Esophagus muscularis mucosa (tissue), 4 donors: ENCODE measurements at regions not wholly inside any gene's neighbourhood (a gene's known extent, or its start where the extent isn't known, plus 50 kb on each side); places are given as distances from the start of the nearest gene placed in this dataset.

Experiments used
- DNase-seq: peaks from one replicate; pipeline ENCODE4 v3.0.0-alpha.2; 2017; ENCODE audit errors: extremely low spot score
- H3K27ac ChIP-seq, 4 donors: fragments of 200-600 bp; sonication (generic); replicated peaks in 1 of 4; 1 replicate in 3 of 4; 2 replicates in 1 of 4; pipeline ENCODE4 v1.5.1; 2016 to 2019; ENCODE audit warnings: mild to moderate bottlenecking in 1 of 4
- H3K27me3 ChIP-seq, 4 donors: fragments of 200-600 bp; sonication (generic); one replicate each; pipeline versions ENCODE4 v1.5.1 to v1.6.0; 2016 to 2019
- H3K36me3 ChIP-seq, 4 donors: fragments of 200-600 bp; sonication (generic); one replicate each; pipeline ENCODE4 v1.5.1; 2016 to 2019
- H3K4me1 ChIP-seq, 4 donors: fragments of 200-600 bp; sonication (generic); one replicate each; pipeline ENCODE4 v1.5.1; 2016 to 2019
- H3K4me3 ChIP-seq, 4 donors: fragments of 200-600 bp; sonication (generic); 1 replicate in 2 of 4; 2 replicates in 2 of 4; pipeline ENCODE4 v1.5.1; 2016 to 2019; ENCODE audit warnings: mild to moderate bottlenecking in 4 of 4, moderate library complexity in 1 of 4
- H3K9me3 ChIP-seq, 4 donors: fragments of 200-600 bp; sonication (generic); 1 replicate in 3 of 4; 2 replicates in 1 of 4; pipeline ENCODE4 v1.5.1; 2016 to 2019
- EP300 ChIP-seq: sonication (generic); formaldehyde crosslinking; IDR thresholded peaks from one replicate; pipeline ENCODE4 v1.6.1; 2017; ENCODE audit warnings: antibody characterized with exemption
- POLR2A ChIP-seq: fragments of 450-650 bp; IDR thresholded peaks from one replicate; pipeline ENCODE4 v1.6.1; 2017; ENCODE audit warnings: antibody characterized with exemption, moderate library complexity, mild to moderate bottlenecking, low read depth
- POLR2AphosphoS5 ChIP-seq, 2 donors: sonication (generic); formaldehyde crosslinking; IDR thresholded peaks; one replicate each; pipeline ENCODE4 v1.6.1; 2017; ENCODE audit warnings: antibody characterized with exemption in 2 of 2
- WGBS: methylation state at CpG from one replicate; pipeline ENCODE4 v1.1.5; 2018; 5-methylcytosine and 5-hydroxymethylcytosine counted together
- intact Hi-C: fragments of 100-400 bp; cut with DNase I; formaldehyde crosslinking; loops from one replicate; pipeline ENCODE4 v1.15.1; 2023
- TF ChIP-seq, protein P1 (sequence below), 3 experiments: fragments of 200-600 bp in 2 of 3; fragments of 450-650 bp in 1 of 3; sonication (generic) in 2 of 3; IDR thresholded peaks; one replicate each; pipeline ENCODE4 v1.5.1; 2017 to 2019; ENCODE audit warnings: antibody characterized with exemption in 3 of 3, mild to moderate bottlenecking in 2 of 3, moderate library complexity in 1 of 3

DNA sequence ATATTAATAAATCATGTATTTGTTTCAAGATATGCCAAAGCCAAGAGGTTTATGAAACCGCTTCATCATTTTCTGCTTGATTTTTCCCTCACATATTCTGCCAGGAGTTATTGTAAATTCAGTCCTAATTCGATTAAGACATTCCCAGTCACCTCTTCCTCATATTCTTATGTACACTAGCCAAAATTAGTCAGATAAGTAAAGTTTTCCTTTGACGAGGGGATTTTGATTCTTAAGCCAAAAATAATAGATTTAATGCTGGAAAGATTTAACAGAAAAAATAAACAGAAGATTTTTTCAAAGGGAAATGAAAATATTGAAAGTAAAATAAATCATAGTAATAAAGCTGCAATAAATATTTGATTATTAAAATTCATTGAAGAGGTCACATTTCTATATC is 51.0 kb upstream of the VEGFC start:
- TF ChIP-seq EP300 (no peak), POLR2A (no peak)
- no peaks in the 10 kb centered on the region for H3K36me3 ChIP-seq
- no peaks in the 10 kb centered on the region for H3K4me1 ChIP-seq
- H3K4me3 ChIP-seq, result no peak overlapping the region
- intact Hi-C loops, result no loop called here
- H3K9me3 ChIP-seq, result no peaks in the 10 kb centered on the region
- no peak for DNase-seq
- no peaks in the 10 kb centered on the region for H3K27me3 ChIP-seq
- no peak overlapping the region for H3K27ac ChIP-seq
- 51% methylated on average over 3 of the region's 3 CpGs for WGBS

DNA sequence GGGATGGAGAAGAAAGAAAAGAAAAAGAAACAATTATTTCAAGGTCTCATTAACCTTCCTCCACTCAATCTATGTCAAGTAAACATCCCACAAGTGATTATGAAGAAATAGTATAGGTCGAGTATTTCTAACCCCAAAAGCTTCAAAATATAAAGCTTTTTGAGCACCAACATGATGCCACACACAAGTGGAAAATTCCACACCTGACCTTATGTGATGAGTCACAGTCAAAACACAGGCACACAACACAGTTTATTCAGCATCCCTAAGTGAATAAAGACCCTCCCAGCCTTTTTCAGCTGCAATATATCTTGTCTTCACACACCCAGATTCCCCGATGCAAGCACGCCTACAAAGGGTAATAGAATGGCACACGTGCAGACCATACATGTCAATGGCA is 51.7 kb upstream of the VEGFC start:
- intact Hi-C loops, result no loop called here
- no peaks in the 10 kb centered on the region for H3K4me1 ChIP-seq
- H3K4me3 ChIP-seq, result no peak overlapping the region
- DNase-seq, result no peak
- no peak overlapping the region for H3K27ac ChIP-seq
- H3K27me3 ChIP-seq, result no peaks in the 10 kb centered on the region
- H3K36me3 ChIP-seq, result no peaks in the 10 kb centered on the region
- WGBS, result 94% methylated on average over 4 of the region's 4 CpGs
- no peak for TF ChIP-seq POLR2AphosphoS5 (IDR thresholded peaks at IDR 0.05)
- no peak for TF ChIP-seq EP300
- TF ChIP-seq, protein P1, sequence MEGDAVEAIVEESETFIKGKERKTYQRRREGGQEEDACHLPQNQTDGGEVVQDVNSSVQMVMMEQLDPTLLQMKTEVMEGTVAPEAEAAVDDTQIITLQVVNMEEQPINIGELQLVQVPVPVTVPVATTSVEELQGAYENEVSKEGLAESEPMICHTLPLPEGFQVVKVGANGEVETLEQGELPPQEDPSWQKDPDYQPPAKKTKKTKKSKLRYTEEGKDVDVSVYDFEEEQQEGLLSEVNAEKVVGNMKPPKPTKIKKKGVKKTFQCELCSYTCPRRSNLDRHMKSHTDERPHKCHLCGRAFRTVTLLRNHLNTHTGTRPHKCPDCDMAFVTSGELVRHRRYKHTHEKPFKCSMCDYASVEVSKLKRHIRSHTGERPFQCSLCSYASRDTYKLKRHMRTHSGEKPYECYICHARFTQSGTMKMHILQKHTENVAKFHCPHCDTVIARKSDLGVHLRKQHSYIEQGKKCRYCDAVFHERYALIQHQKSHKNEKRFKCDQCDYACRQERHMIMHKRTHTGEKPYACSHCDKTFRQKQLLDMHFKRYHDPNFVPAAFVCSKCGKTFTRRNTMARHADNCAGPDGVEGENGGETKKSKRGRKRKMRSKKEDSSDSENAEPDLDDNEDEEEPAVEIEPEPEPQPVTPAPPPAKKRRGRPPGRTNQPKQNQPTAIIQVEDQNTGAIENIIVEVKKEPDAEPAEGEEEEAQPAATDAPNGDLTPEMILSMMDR (IDR thresholded peaks at IDR 0.05), result no peak
- TF ChIP-seq POLR2A, result no peak
- no peaks in the 10 kb centered on the region for H3K9me3 ChIP-seq

- Histone ChIP-seq H3K27me3 (no peaks in the 10 kb centered on the region), H3K4me1 (no peaks in the 10 kb centered on the region), H3K36me3 (no peaks in the 10 kb centered on the region), H3K4me3 (no peak overlapping the region), H3K9me3 (no peaks in the 10 kb centered on the region), H3K27ac (no peak overlapping the region)
- no peak for TF ChIP-seq POLR2AphosphoS5 (IDR thresholded peaks at IDR 0.05)
- no peak for TF ChIP-seq POLR2A
- TF ChIP-seq, protein P1 (IDR thresholded peaks at IDR 0.05), result no peak
- TF ChIP-seq EP300, result no peak
- DNase-seq, result no peak
- intact Hi-C loops, result no loop called here
- WGBS, result 82% methylated on average over 2 of the region's 2 CpGs
Measured at GRCh38 chr4:176845636-176846035, 52.9 kb upstream of the VEGFC start.

DNA sequence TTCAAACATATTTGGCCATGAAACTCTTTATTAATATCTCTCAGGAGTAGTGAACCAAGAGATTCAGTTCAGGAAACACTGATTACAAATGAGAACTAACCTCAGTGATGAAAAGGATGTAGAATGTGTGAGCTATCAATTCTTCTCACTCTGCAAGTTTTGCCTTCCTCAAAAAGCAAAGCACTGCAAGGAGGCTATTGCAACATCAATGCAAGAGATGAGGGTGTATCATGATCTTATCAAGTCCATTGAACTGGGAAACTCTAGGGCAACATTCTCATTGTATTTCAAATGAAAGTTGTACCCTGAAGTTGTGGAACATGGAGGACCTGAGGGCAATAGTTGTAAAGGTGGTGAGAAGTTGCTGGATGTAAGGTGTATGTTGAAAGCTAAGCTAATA is 56.4 kb upstream of the VEGFC start:
- no peak for DNase-seq
- Histone ChIP-seq H3K27ac (no peak overlapping the region), H3K9me3 (no peaks in the 10 kb centered on the region), H3K4me1 (no peaks in the 10 kb centered on the region), H3K27me3 (no peaks in the 10 kb centered on the region), H3K4me3 (no peak overlapping the region), H3K36me3 (no peaks in the 10 kb centered on the region)
- TF ChIP-seq EP300, result no peak
- TF ChIP-seq POLR2AphosphoS5 (IDR thresholded peaks at IDR 0.05), result no peak
- TF ChIP-seq, protein P1 (IDR thresholded peaks at IDR 0.05), result no peak
- no peak for TF ChIP-seq POLR2A
- intact Hi-C loops, result no loop called here

DNA sequence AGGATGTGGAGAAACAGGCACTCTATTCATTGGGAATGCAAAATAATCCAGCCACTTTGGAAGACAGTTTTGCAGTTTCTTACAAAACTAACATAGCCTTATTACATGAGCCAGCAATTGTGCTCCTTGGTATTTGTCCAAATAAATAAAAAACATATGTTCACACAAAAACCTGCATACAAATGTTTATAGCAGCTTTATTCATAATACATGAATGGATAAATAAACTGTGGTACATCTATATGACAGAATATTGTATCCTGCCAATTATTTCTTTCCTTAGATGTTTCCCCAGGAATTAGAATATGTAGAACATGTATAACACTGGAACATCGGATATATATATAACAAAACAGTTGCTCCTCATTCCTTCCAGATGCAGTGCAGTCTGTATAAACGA is 57.7 kb upstream of the VEGFC start:
- no peaks in the 10 kb centered on the region for H3K4me1 ChIP-seq
- no peak for DNase-seq
- no peak overlapping the region for H3K27ac ChIP-seq
- 68% methylated on average over 2 of the region's 2 CpGs for WGBS
- intact Hi-C loops, result no loop called here
- TF ChIP-seq, protein P1 (IDR thresholded peaks at IDR 0.05), result no peak
- TF ChIP-seq POLR2AphosphoS5 (IDR thresholded peaks at IDR 0.05), result no peak
- no peak for TF ChIP-seq EP300
- TF ChIP-seq POLR2A, result no peak
- H3K36me3 ChIP-seq, result no peaks in the 10 kb centered on the region
- H3K9me3 ChIP-seq, result no peaks in the 10 kb centered on the region
- no peaks in the 10 kb centered on the region for H3K27me3 ChIP-seq
- H3K4me3 ChIP-seq, result no peak overlapping the region
